Transverse colon (tissue), 4 donors: ENCODE measurements at regions not wholly inside any gene's neighbourhood (a gene's known extent, or its start where the extent isn't known, plus 50 kb on each side); places are given as distances from the start of the nearest gene placed in this dataset.

Source experiments
- POLR2A ChIP-seq: fragments of 450-650 bp; IDR thresholded peaks from one replicate; pipeline ENCODE4 v1.6.1; 2016; ENCODE audit warnings: antibody characterized with exemption, mild to moderate bottlenecking, moderate library complexity
- POLR2AphosphoS5 ChIP-seq, 3 donors: sonication (generic); formaldehyde crosslinking; IDR thresholded peaks; one replicate each; pipeline ENCODE4 v1.6.1; 2016; ENCODE audit warnings: antibody characterized with exemption in 3 of 3
- TF ChIP-seq, protein P1 (sequence below), 5 experiments: fragments of 200-600 bp in 3 of 5; fragments of 450-650 bp in 2 of 5; sonication (generic) in 3 of 5; IDR thresholded peaks; 1 replicate in 2 of 5; 2 replicates in 3 of 5; pipeline ENCODE4 v1.5.1; 2016 to 2017; ENCODE audit warnings: antibody characterized with exemption in 5 of 5, inconsistent platforms in 3 of 5, mild to moderate bottlenecking in 2 of 5, moderate library complexity in 1 of 5

DNA sequence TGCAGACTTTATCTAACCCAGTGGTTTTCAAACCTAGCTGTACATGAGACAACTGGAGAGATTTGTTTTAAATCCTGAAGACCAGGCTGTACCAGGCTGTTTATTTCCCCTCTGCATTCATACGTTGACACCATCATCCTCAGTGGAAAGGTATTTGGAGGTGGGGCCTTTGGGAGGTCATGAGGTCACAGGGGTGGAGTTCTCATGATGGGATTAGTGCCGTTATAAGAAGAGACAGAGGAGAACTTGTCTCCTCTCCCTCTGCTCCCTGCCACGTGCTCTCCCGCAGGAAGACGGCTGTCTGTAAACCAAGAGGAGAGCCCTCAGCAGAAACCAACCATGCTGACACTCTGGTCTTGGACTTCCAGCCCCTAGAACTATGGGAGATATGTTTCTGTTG, 165.4 kb downstream of the ADSS2 start:
- TF ChIP-seq, protein P1, sequence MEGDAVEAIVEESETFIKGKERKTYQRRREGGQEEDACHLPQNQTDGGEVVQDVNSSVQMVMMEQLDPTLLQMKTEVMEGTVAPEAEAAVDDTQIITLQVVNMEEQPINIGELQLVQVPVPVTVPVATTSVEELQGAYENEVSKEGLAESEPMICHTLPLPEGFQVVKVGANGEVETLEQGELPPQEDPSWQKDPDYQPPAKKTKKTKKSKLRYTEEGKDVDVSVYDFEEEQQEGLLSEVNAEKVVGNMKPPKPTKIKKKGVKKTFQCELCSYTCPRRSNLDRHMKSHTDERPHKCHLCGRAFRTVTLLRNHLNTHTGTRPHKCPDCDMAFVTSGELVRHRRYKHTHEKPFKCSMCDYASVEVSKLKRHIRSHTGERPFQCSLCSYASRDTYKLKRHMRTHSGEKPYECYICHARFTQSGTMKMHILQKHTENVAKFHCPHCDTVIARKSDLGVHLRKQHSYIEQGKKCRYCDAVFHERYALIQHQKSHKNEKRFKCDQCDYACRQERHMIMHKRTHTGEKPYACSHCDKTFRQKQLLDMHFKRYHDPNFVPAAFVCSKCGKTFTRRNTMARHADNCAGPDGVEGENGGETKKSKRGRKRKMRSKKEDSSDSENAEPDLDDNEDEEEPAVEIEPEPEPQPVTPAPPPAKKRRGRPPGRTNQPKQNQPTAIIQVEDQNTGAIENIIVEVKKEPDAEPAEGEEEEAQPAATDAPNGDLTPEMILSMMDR (IDR thresholded peaks at IDR 0.05), result no peak
- no peak for TF ChIP-seq POLR2A
- no peak for TF ChIP-seq POLR2AphosphoS5 (IDR thresholded peaks at IDR 0.05)
